ENCODE measurements at regions not wholly inside any gene's neighbourhood (a gene's known extent, or its start where the extent isn't known, plus 50 kb on each side); places are given as distances from the start of the nearest gene placed in this dataset.

- no peak for DNase-seq (ENCODE audit: low spot score)
Observed at GRCh38 chr1:98331718-98332311, 329.7 kb upstream of the SNX7 start.

GRCh38 chr1:98331243-98331642, 330.3 kb upstream of the SNX7 start:
- no peak for DNase-seq (ENCODE audit: low spot score)

GRCh38 chr1:98330224-98330623, 331.3 kb upstream of the SNX7 start:
- no peak for DNase-seq (ENCODE audit: low spot score)

- no peak for DNase-seq (ENCODE audit: low spot score)
Observed at GRCh38 chr1:98328855-98329254, 332.7 kb upstream of the SNX7 start.

GRCh38 chr1:98327220-98327861, 334.2 kb upstream of the SNX7 start:
- no peak for DNase-seq (ENCODE audit: low spot score)

GRCh38 chr1:98325646-98326440, 335.7 kb upstream of the SNX7 start:
- DNase-seq (ENCODE audit: low spot score), result peak; percentile 45

- DNase-seq (ENCODE audit: low spot score), result peak; percentile 62
Observed at GRCh38 chr1:98323906-98324358, 337.6 kb upstream of the SNX7 start.

GRCh38 chr1:98323388-98323787, 338.1 kb upstream of the SNX7 start:
- no peak for DNase-seq (ENCODE audit: low spot score)

- no peak for DNase-seq (ENCODE audit: low spot score)
Observed at GRCh38 chr1:98322966-98323365, 338.6 kb upstream of the SNX7 start.

GRCh38 chr1:98322086-98322485, 339.4 kb upstream of the SNX7 start:
- no peak for DNase-seq (ENCODE audit: low spot score)

GRCh38 chr1:98321191-98321590, 340.3 kb upstream of the SNX7 start:
- DNase-seq (ENCODE audit: low spot score), result no peak

- DNase-seq (ENCODE audit: low spot score), result no peak
Observed at GRCh38 chr1:98316286-98316905, 345.1 kb upstream of the SNX7 start.

- no peak for DNase-seq (ENCODE audit: low spot score)
Observed at GRCh38 chr1:98315309-98315708, 346.2 kb upstream of the SNX7 start.

GRCh38 chr1:98314601-98315000, 346.9 kb upstream of the SNX7 start:
- no peak for DNase-seq (ENCODE audit: low spot score)

GRCh38 chr1:98306517-98307089, 354.9 kb upstream of the SNX7 start:
- DNase-seq (ENCODE audit: low spot score), result no peak

- DNase-seq (ENCODE audit: low spot score), result no peak
Observed at GRCh38 chr1:98305362-98305761, 356.2 kb upstream of the SNX7 start.

GRCh38 chr1:98304888-98305287, 356.6 kb upstream of the SNX7 start:
- DNase-seq (ENCODE audit: low spot score), result no peak

- no peak for DNase-seq (ENCODE audit: low spot score)
Observed at GRCh38 chr1:98299861-98300260, 361.7 kb upstream of the SNX7 start.

GRCh38 chr1:98299313-98299712, 362.2 kb upstream of the SNX7 start:
- no peak for DNase-seq (ENCODE audit: low spot score)

GRCh38 chr1:98298319-98298718, 363.2 kb upstream of the SNX7 start:
- no peak for DNase-seq (ENCODE audit: low spot score)

- no peak for DNase-seq (ENCODE audit: low spot score)
Observed at GRCh38 chr1:98296681-98297080, 364.8 kb upstream of the SNX7 start.

GRCh38 chr1:98294127-98294526, 367.4 kb upstream of the SNX7 start:
- no peak for DNase-seq (ENCODE audit: low spot score)

Measured in ureter (tissue), 1 donor.